HepG2 (cell line): ENCODE measurements at regions not wholly inside any gene's neighbourhood (a gene's known extent, or its start where the extent isn't known, plus 50 kb on each side); places are given as distances from the start of the nearest gene placed in this dataset.

Source experiments
- ATAC-seq: fragments of 200-7000 bp; cut with Tn5 transposase; 3 replicates; pipeline ENCODE4 v1.9.1; 2020; ENCODE audit warnings: mild to moderate bottlenecking, moderate library complexity
- BruUV-seq: library from RNA; stranded (reverse); fragments of 400-500 nt; replicated peaks from 2 replicates; lab custom pipeline; 2021; lab: Mats Ljungman, UMichigan
- CTCF ChIA-PET: fragments of 300-600 bp; formaldehyde crosslinking; extraction: SDS; loops from one replicate; lab custom pipeline; 2021; ENCODE audit warnings: low total read pairs, inconsistent platforms, low intra/inter-chr PET ratio; lab: Yijun Ruan, JAX
- POLR2A ChIA-PET: fragments of 350-600 bp; sonication (Branson Sonifier 250); formaldehyde crosslinking; loops from one replicate; lab custom pipeline; 2020; ENCODE audit warnings: antibody characterized with exemption, inconsistent platforms; lab: Yijun Ruan, JAX
- DNase-seq: peaks from one replicate; pipeline ENCODE4 v3.0.0-alpha.2; 2015; ENCODE audit warnings: low spot score
- FAIRE-seq: peaks from 3 replicates; lab custom pipeline; 2011; peaks lifted over from hg19 to GRCh38; lab: Jason Lieb, UNC
- H2AFZ ChIP-seq: one replicate; pipeline ENCODE4 v1.6.1; 2011; ENCODE audit warnings: low read length, inconsistent platforms
- H3K27ac ChIP-seq: fragments of 300-600 bp; 3 replicates; pipeline ENCODE4 v1.8.0; 2011; ENCODE audit warnings: mixed run types, mild to moderate bottlenecking, mixed read lengths, low read length, inconsistent platforms; ENCODE audit not compliant: insufficient read depth; ENCODE audit errors: extremely low read length
- H3K27me3 ChIP-seq, 2 experiments: fragments of 200-600 bp in 1 of 2; 2 replicates in 1 of 2; 3 replicates in 1 of 2; pipeline versions ENCODE4 v1.6.0 to v1.8.0; 2011; ENCODE audit warnings: low read length in 2 of 2, mild to moderate bottlenecking in 2 of 2, moderate library complexity in 2 of 2, inconsistent platforms in 1 of 2; ENCODE audit not compliant: insufficient read depth in 2 of 2, control insufficient read depth in 1 of 2
- H3K36me3 ChIP-seq, 2 experiments: fragments of 200-600 bp in 1 of 2; replicated peaks in 1 of 2; 2 replicates in 1 of 2; 3 replicates in 1 of 2; pipeline versions ENCODE4 v1.5.1 to v1.8.0; 2011; ENCODE audit warnings: low read length in 2 of 2, inconsistent platforms in 1 of 2; ENCODE audit not compliant: insufficient read depth in 2 of 2, control insufficient read depth in 1 of 2
- H3K4me1 ChIP-seq: 2 replicates; pipeline ENCODE4 v1.5.1; 2012; ENCODE audit warnings: low read length, inconsistent platforms; ENCODE audit not compliant: insufficient read depth
- H3K4me2 ChIP-seq: 2 replicates; pipeline ENCODE4 v1.6.0; 2011; ENCODE audit warnings: low read depth, low read length, inconsistent platforms
- H3K4me3 ChIP-seq, 3 experiments: fragments of 200-600 bp in 1 of 3; sonication (generic), shearing (Covaris generic) in 1 of 3; replicated peaks in 1 of 3; 2 replicates each; pipeline ENCODE4 v1.5.1; 2011 to 2016; ENCODE audit warnings: low read length in 3 of 3, inconsistent platforms in 2 of 3, low read depth in 2 of 3, mild to moderate bottlenecking in 2 of 3, control low read depth in 1 of 3, mixed read lengths in 1 of 3; ENCODE audit not compliant: insufficient read depth in 1 of 3
- H3K79me2 ChIP-seq: one replicate; pipeline ENCODE4 v1.6.1; 2011; ENCODE audit warnings: low read length, inconsistent platforms; ENCODE audit not compliant: insufficient read depth
- H3K9ac ChIP-seq: 2 replicates; pipeline ENCODE4 v1.6.0; 2011; ENCODE audit warnings: mild to moderate bottlenecking, low read depth, low read length, inconsistent platforms; ENCODE audit not compliant: insufficient read depth
- H3K9me3 ChIP-seq: 2 replicates; pipeline ENCODE4 v1.5.1; 2012; ENCODE audit warnings: mild to moderate bottlenecking, low read length
- H4K20me1 ChIP-seq: 2 replicates; pipeline ENCODE4 v1.6.0; 2011; ENCODE audit warnings: inconsistent platforms, mild to moderate bottlenecking, low read length, moderate library complexity; ENCODE audit not compliant: insufficient read depth
- FOSL1 ChIP-seq: sonication (generic); formaldehyde crosslinking; IDR thresholded peaks from 2 replicates; pipeline ENCODE4 v1.9.0; 2021; ENCODE audit warnings: missing genetic modification reagents, borderline replicate concordance
- HES4 ChIP-seq: sonication (generic); formaldehyde crosslinking; IDR thresholded peaks from 2 replicates; pipeline ENCODE4 v1.9.0; 2021; ENCODE audit warnings: mild to moderate bottlenecking, missing genetic modification reagents, borderline replicate concordance
- KAT7 ChIP-seq: IDR thresholded peaks from 2 replicates; pipeline ENCODE4 v1.6.1; 2018; ENCODE audit warnings: borderline replicate concordance, missing compliant biosample characterization
- KMT2A ChIP-seq: sonication (generic); formaldehyde crosslinking; IDR thresholded peaks from 2 replicates; pipeline ENCODE4 v1.4.0; 2020; ENCODE audit warnings: missing genetic modification reagents
- LRRFIP1 ChIP-seq: sonication (generic); formaldehyde crosslinking; conservative IDR thresholded peaks from 2 replicates; pipeline ENCODE4 v1.4.0; 2020; ENCODE audit warnings: missing genetic modification reagents
- POLR2A ChIP-seq, 2 experiments: IDR thresholded peaks; 2 replicates each; pipeline ENCODE4 v1.6.1; 2011; ENCODE audit warnings: low read depth in 2 of 2, low read length in 2 of 2, mild to moderate bottlenecking in 1 of 2, moderate library complexity in 1 of 2; ENCODE audit not compliant: insufficient read depth in 1 of 2
- SRSF1 ChIP-seq: fragments of 200-400 bp; formaldehyde crosslinking; optimal IDR thresholded peaks from 2 replicates; pipeline ENCODE3; 2017; ENCODE audit warnings: mild to moderate bottlenecking, low read depth, low read length, moderate library complexity
- SRY ChIP-seq: sonication (generic); formaldehyde crosslinking; IDR thresholded peaks from 2 replicates; pipeline ENCODE4 v1.8.0; 2022; ENCODE audit warnings: mild to moderate bottlenecking, missing genetic modification reagents
- TMF1 ChIP-seq: sonication (generic); formaldehyde crosslinking; IDR thresholded peaks from 2 replicates; pipeline ENCODE4 v1.8.1; 2022; ENCODE audit warnings: low read depth, missing genetic modification reagents
- ZBTB14 ChIP-seq: sonication (generic); formaldehyde crosslinking; IDR thresholded peaks from 2 replicates; pipeline ENCODE4 v1.4.0; 2020; ENCODE audit warnings: missing genetic modification reagents
- ZNF253 ChIP-seq: sonication (generic); formaldehyde crosslinking; IDR thresholded peaks from 2 replicates; pipeline ENCODE4 v1.8.0; 2022; ENCODE audit warnings: mild to moderate bottlenecking, missing genetic modification reagents, borderline replicate concordance
- ZNF292 ChIP-seq: sonication (generic); formaldehyde crosslinking; IDR thresholded peaks from 2 replicates; pipeline ENCODE4 v1.8.1; 2022; ENCODE audit warnings: mild to moderate bottlenecking, low read depth, missing genetic modification reagents, borderline replicate concordance
- ZNF580 ChIP-seq: IDR thresholded peaks from 2 replicates; pipeline ENCODE4 v1.6.1; 2016; ENCODE audit warnings: low read depth, borderline replicate concordance
- ZNF746 ChIP-seq: sonication (generic); formaldehyde crosslinking; IDR thresholded peaks from 2 replicates; pipeline ENCODE4 v1.8.0; 2022; ENCODE audit warnings: mild to moderate bottlenecking, missing genetic modification reagents
- ZNF773 ChIP-seq: sonication (generic); formaldehyde crosslinking; IDR thresholded peaks from 2 replicates; pipeline ENCODE4 v1.4.0; 2020; ENCODE audit warnings: missing genetic modification reagents, borderline replicate concordance
- WGBS: methylation state at CpG from one replicate; pipeline ENCODE4 v1.1.6; 2017; ENCODE audit warnings: low lambda C conversion rate; 5-methylcytosine and 5-hydroxymethylcytosine counted together
- in situ Hi-C: cut with HindIII; loops from 2 replicates; pipeline ENCODE4 v1.10.0; 2017; ENCODE audit warnings: low pct_unique_long_range_greater_than_20kb; ENCODE audit not compliant: extremely low pct_ligation_motif_present
- intact Hi-C: fragments of 100-400 bp; cut with micrococcal nuclease; formaldehyde crosslinking; loops from one replicate; pipeline ENCODE4 v1.10.0; 2022; ENCODE audit not compliant: unreplicated experiment

- TF ChIP-seq SRY (CRISPR knock-in tag) = no peak
Observed at GRCh38 chr13:56424246-56424645, 716.5 kb upstream of the PRR20A start (continued).

GRCh38 chr13:56457535-56458190 lies 683.1 kb upstream of the PRR20A start:
- Histone ChIP-seq H3K9ac (no peak overlapping the region), H3K27me3 (no peaks in the 10 kb centered on the region), H3K27ac (no peak overlapping the region), H3K4me1 (no peaks in the 10 kb centered on the region), H3K79me2 (no peaks in the 10 kb centered on the region), H4K20me1 (no peaks in the 10 kb centered on the region), H3K36me3 (no peaks in the 10 kb centered on the region), H3K9me3 (peaks cover 69% of the 10 kb centered on the region), H2AFZ (no peak overlapping the region), H3K4me2 (no peak overlapping the region), H3K4me3 (no peak overlapping the region)
- no TSS peak for BruUV-seq
- ChIA-PET POLR2A (no interaction called here), CTCF (no interaction called here)
- in situ Hi-C loops = no loop called here
- DNase-seq = no peak
- WGBS = 3% methylated on average over 7 of the region's 7 CpGs
- intact Hi-C loops = no loop called here
- TF ChIP-seq ZNF292 (CRISPR knock-in tag) (no peak), KAT7 (CRISPR knock-in tag) (no peak), TMF1 (CRISPR knock-in tag) (no peak), ZNF580 (CRISPR knock-in tag) (no peak), ZNF773 (CRISPR knock-in tag) (no peak), KMT2A (no peak), HES4 (no peak), ZNF746 (CRISPR knock-in tag) (no peak), POLR2A (IDR thresholded peaks at IDR 0.05; ENCODE audit: insufficient read depth in 1 of 2, low read depth in 2 of 2, low read length in 2 of 2) (no peak), ZNF253 (no peak), LRRFIP1 (CRISPR knock-in tag) (no peak), ZBTB14 (CRISPR knock-in tag) (no peak), SRSF1 (no peak), FOSL1 (CRISPR knock-in tag) (no peak)
- no peak for FAIRE-seq
- no peak for ATAC-seq
